HL-60 (cell line): ENCODE measurements at regions not wholly inside any gene's neighbourhood (a gene's known extent, or its start where the extent isn't known, plus 50 kb on each side); places are given as distances from the start of the nearest gene placed in this dataset.

Experiments
- DNase-seq, 2 experiments: peaks; one replicate each; pipeline ENCODE4 v3.0.0-alpha.2; 2010 to 2020; ENCODE audit warnings: low read depth in 1 of 2, low spot score in 1 of 2
- H3K27ac ChIP-seq: fragments of 250-450 bp; sonication (Bioruptor Pico); replicated peaks from 2 replicates; pipeline ENCODE4 v1.5.1; 2020; ENCODE audit warnings: mild to moderate bottlenecking, moderate library complexity
- H3K27me3 ChIP-seq: fragments of 250-450 bp; sonication (Bioruptor Pico); 2 replicates; pipeline ENCODE4 v1.5.1; 2021; ENCODE audit warnings: mild to moderate bottlenecking, moderate library complexity; ENCODE audit not compliant: insufficient read depth, poor library complexity, severe bottlenecking
- H3K4me3 ChIP-seq: replicated peaks from 2 replicates; pipeline ENCODE4 v1.5.1; 2011; ENCODE audit warnings: mild to moderate bottlenecking, control low read depth, low read length; ENCODE audit not compliant: insufficient read depth
- GABPA ChIP-seq: IDR thresholded peaks from 2 replicates; pipeline ENCODE4 v1.6.1; 2012; ENCODE audit warnings: low read depth
- POLR2AphosphoS5 ChIP-seq: IDR thresholded peaks from 2 replicates; pipeline ENCODE4 v1.6.1; 2012; ENCODE audit warnings: low read depth
- SPI1 ChIP-seq: IDR thresholded peaks from 2 replicates; pipeline ENCODE4 v1.6.1; 2012; ENCODE audit warnings: low read depth, mild to moderate bottlenecking, borderline replicate concordance
- TF ChIP-seq, protein P1 (sequence below): IDR thresholded peaks from 2 replicates; pipeline ENCODE4 v1.6.1; 2012; ENCODE audit warnings: low read depth; ENCODE audit not compliant: insufficient replicate concordance
- TF ChIP-seq, protein P2 (sequence below): IDR thresholded peaks from one replicate; pipeline ENCODE4 v1.5.1; 2011; ENCODE audit warnings: low read length, control low read depth, inconsistent platforms; ENCODE audit not compliant: insufficient read depth

DNA sequence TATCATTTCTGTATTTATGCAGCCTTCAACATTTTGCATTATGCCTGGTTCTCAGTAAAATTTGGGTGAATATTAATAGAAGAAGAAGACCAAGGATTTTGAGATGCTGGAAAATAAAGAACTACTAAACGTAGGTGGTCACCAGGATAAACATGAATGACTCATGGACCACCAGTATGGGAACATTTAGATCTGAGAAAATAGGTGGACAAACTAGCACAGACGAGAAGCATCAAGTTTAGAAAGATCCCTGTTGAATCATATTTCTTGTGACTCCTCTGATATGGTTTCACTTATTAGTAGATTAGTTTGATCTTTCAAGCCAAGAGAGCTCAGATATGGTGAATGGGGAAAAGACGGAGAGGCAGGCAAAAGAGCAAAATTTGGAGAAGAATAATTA is 97.9 kb downstream of the RAP2B start:
- Histone ChIP-seq H3K27ac (no peak overlapping the region), H3K4me3 (no peak overlapping the region), H3K27me3 (no peaks in the 10 kb centered on the region)
- no peak for DNase-seq
- TF ChIP-seq, protein P1, sequence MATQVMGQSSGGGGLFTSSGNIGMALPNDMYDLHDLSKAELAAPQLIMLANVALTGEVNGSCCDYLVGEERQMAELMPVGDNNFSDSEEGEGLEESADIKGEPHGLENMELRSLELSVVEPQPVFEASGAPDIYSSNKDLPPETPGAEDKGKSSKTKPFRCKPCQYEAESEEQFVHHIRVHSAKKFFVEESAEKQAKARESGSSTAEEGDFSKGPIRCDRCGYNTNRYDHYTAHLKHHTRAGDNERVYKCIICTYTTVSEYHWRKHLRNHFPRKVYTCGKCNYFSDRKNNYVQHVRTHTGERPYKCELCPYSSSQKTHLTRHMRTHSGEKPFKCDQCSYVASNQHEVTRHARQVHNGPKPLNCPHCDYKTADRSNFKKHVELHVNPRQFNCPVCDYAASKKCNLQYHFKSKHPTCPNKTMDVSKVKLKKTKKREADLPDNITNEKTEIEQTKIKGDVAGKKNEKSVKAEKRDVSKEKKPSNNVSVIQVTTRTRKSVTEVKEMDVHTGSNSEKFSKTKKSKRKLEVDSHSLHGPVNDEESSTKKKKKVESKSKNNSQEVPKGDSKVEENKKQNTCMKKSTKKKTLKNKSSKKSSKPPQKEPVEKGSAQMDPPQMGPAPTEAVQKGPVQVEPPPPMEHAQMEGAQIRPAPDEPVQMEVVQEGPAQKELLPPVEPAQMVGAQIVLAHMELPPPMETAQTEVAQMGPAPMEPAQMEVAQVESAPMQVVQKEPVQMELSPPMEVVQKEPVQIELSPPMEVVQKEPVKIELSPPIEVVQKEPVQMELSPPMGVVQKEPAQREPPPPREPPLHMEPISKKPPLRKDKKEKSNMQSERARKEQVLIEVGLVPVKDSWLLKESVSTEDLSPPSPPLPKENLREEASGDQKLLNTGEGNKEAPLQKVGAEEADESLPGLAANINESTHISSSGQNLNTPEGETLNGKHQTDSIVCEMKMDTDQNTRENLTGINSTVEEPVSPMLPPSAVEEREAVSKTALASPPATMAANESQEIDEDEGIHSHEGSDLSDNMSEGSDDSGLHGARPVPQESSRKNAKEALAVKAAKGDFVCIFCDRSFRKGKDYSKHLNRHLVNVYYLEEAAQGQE, result no peak
- TF ChIP-seq GABPA (no peak), POLR2AphosphoS5 (no peak), SPI1 (no peak)
- TF ChIP-seq, protein P2, sequence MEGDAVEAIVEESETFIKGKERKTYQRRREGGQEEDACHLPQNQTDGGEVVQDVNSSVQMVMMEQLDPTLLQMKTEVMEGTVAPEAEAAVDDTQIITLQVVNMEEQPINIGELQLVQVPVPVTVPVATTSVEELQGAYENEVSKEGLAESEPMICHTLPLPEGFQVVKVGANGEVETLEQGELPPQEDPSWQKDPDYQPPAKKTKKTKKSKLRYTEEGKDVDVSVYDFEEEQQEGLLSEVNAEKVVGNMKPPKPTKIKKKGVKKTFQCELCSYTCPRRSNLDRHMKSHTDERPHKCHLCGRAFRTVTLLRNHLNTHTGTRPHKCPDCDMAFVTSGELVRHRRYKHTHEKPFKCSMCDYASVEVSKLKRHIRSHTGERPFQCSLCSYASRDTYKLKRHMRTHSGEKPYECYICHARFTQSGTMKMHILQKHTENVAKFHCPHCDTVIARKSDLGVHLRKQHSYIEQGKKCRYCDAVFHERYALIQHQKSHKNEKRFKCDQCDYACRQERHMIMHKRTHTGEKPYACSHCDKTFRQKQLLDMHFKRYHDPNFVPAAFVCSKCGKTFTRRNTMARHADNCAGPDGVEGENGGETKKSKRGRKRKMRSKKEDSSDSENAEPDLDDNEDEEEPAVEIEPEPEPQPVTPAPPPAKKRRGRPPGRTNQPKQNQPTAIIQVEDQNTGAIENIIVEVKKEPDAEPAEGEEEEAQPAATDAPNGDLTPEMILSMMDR, result no peak

DNA sequence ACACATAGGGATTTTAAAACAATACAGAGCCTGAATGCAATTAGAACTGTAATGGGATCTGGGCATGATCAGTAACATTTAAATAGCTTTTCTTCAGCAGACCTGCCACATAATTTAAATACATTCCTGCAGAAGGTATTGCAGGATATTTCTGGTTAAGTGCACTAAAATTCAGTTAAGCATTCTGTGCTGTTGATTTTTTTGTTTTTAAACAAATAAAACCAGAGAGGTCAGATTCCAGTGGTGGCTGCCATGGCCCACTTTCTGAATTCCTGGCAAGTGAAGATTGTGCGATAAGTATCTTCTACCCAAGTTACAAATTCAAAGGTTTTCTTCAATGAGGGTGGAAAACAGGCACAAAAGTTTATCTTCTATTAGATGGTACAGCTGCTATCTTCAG is 98.7 kb downstream of the RAP2B start:
- TF ChIP-seq, protein P2, result no peak
- TF ChIP-seq SPI1 (no peak), POLR2AphosphoS5 (no peak), GABPA (no peak)
- TF ChIP-seq, protein P1, result no peak
- DNase-seq, result no peak
- Histone ChIP-seq H3K27me3 (no peaks in the 10 kb centered on the region), H3K4me3 (no peak overlapping the region), H3K27ac (no peak overlapping the region)

DNA sequence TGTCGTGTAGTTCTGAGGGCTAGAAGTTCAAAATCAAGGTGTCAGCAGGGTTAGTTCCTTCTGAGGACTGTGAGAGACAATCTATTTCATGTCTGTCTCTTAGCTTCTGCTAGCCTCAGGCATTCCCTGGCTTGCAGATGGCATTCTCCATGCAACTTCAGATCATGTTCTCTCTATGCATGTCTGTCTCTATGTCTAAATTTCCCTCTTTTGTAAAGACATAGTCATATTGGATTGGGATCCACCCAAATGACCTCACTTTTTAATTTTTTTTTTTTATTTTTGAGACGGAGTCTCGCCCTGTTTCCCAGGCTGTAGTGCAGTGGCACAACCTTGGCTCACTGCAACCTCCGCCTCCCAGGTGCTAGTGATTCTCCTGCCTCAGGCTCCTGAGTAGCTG is 104.6 kb downstream of the RAP2B start:
- Histone ChIP-seq H3K27ac (no peak overlapping the region), H3K27me3 (no peaks in the 10 kb centered on the region), H3K4me3 (no peak overlapping the region)
- no peak for TF ChIP-seq SPI1
- DNase-seq, result no peak

DNA sequence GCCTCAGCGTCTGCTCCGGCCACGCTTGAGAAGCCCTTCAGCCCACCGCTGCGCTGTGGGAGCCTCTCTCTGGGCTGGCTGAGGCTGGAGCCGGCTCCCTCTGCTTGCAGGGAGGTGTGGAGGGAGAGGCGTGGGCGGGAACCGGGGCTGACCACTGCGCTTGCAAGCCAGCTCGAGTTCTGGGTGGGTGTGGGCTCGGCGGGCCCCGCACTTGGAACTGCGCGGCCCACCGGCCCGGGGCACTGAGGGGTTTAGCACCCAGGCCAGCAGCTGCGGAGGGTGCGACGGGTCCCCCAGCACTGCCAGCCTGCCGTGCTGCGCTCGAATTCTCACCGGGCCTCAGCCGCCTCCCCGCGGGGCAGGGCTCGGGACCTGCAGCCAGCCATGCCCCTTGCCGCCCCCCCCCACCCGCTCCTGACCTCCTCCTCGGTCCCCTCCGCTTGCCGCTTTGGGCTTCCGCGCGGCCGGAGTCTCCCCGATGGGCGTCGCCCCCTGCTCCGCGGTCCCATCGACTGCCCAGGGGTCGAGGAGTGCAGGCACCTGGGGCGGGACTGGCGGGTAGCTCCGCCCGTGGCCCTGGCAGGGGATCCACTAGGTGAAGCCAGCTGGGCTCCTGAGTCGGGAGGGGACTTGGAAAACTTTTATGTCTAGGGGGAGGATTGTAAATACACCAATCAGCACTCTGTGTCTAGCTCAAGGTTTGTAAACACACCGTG is 106.7 kb downstream of the RAP2B start:
- Histone ChIP-seq H3K27me3 (no peaks in the 10 kb centered on the region), H3K27ac (no peak overlapping the region), H3K4me3 (no peak overlapping the region)
- TF ChIP-seq, protein P2, result no peak
- TF ChIP-seq SPI1 (no peak), POLR2AphosphoS5 (no peak), GABPA (no peak)
- TF ChIP-seq, protein P1, result no peak
- no peak for DNase-seq
